ENCODE measurements at regions not wholly inside any gene's neighbourhood (a gene's known extent, or its start where the extent isn't known, plus 50 kb on each side); places are given as distances from the start of the nearest gene placed in this dataset.

- Mint-ChIP-seq H3K27ac (no peak overlapping the region), H3K4me3 (no peak overlapping the region), H3K9me3 (no peaks in the 10 kb centered on the region), H3K4me1 (no peaks in the 10 kb centered on the region), H3K27me3 (no peaks in the 10 kb centered on the region), H3K36me3 (no peaks in the 10 kb centered on the region)
Measured at GRCh38 chr16:5649762-5650743, 552.5 kb upstream of the EEF2KMT start.

GRCh38 chr16:5647051-5647450 lies 549.5 kb upstream of the EEF2KMT start:
- H3K27ac Mint-ChIP-seq = no peak overlapping the region
- H3K36me3 Mint-ChIP-seq = no peaks in the 10 kb centered on the region
- H3K27me3 Mint-ChIP-seq = no peaks in the 10 kb centered on the region
- no peaks in the 10 kb centered on the region for H3K9me3 Mint-ChIP-seq
- H3K4me1 Mint-ChIP-seq = no peaks in the 10 kb centered on the region
- H3K4me3 Mint-ChIP-seq = no peak overlapping the region

- no peaks in the 10 kb centered on the region for H3K4me1 Mint-ChIP-seq
- no peaks in the 10 kb centered on the region for H3K27me3 Mint-ChIP-seq
- H3K36me3 Mint-ChIP-seq = no peaks in the 10 kb centered on the region
- H3K27ac Mint-ChIP-seq = no peak overlapping the region
- H3K9me3 Mint-ChIP-seq = no peaks in the 10 kb centered on the region
- no peak overlapping the region for H3K4me3 Mint-ChIP-seq
Measured at GRCh38 chr16:5643855-5644531, 546.4 kb upstream of the EEF2KMT start.

- H3K27ac Mint-ChIP-seq = no peak overlapping the region
- no peaks in the 10 kb centered on the region for H3K27me3 Mint-ChIP-seq
- H3K9me3 Mint-ChIP-seq = no peaks in the 10 kb centered on the region
- H3K4me1 Mint-ChIP-seq = no peaks in the 10 kb centered on the region
- no peaks in the 10 kb centered on the region for H3K36me3 Mint-ChIP-seq
- H3K4me3 Mint-ChIP-seq = no peak overlapping the region
Measured at GRCh38 chr16:5642436-5642835, 544.8 kb upstream of the EEF2KMT start.

- Mint-ChIP-seq H3K27ac (no peak overlapping the region), H3K4me3 (no peak overlapping the region), H3K36me3 (no peaks in the 10 kb centered on the region), H3K9me3 (no peaks in the 10 kb centered on the region), H3K4me1 (no peaks in the 10 kb centered on the region), H3K27me3 (no peaks in the 10 kb centered on the region)
Measured at GRCh38 chr16:5642011-5642410, 544.4 kb upstream of the EEF2KMT start.

GRCh38 chr16:5640883-5641282 lies 543.3 kb upstream of the EEF2KMT start:
- Mint-ChIP-seq H3K4me1 (no peaks in the 10 kb centered on the region), H3K9me3 (no peaks in the 10 kb centered on the region), H3K4me3 (no peak overlapping the region), H3K27me3 (no peaks in the 10 kb centered on the region), H3K36me3 (no peaks in the 10 kb centered on the region), H3K27ac (no peak overlapping the region)

GRCh38 chr16:5639531-5639930 lies 541.9 kb upstream of the EEF2KMT start:
- no peaks in the 10 kb centered on the region for H3K36me3 Mint-ChIP-seq
- no peaks in the 10 kb centered on the region for H3K9me3 Mint-ChIP-seq
- no peak overlapping the region for H3K27ac Mint-ChIP-seq
- no peaks in the 10 kb centered on the region for H3K4me1 Mint-ChIP-seq
- H3K4me3 Mint-ChIP-seq = no peak overlapping the region
- no peaks in the 10 kb centered on the region for H3K27me3 Mint-ChIP-seq

- no peaks in the 10 kb centered on the region for H3K4me1 Mint-ChIP-seq
- no peaks in the 10 kb centered on the region for H3K9me3 Mint-ChIP-seq
- H3K36me3 Mint-ChIP-seq = no peaks in the 10 kb centered on the region
- no peak overlapping the region for H3K4me3 Mint-ChIP-seq
- H3K27me3 Mint-ChIP-seq = no peaks in the 10 kb centered on the region
- H3K27ac Mint-ChIP-seq = no peak overlapping the region
Measured at GRCh38 chr16:5635331-5635730, 537.7 kb upstream of the EEF2KMT start.

- H3K9me3 Mint-ChIP-seq = no peaks in the 10 kb centered on the region
- H3K27ac Mint-ChIP-seq = no peak overlapping the region
- no peaks in the 10 kb centered on the region for H3K4me1 Mint-ChIP-seq
- H3K4me3 Mint-ChIP-seq = no peak overlapping the region
- no peaks in the 10 kb centered on the region for H3K27me3 Mint-ChIP-seq
- H3K36me3 Mint-ChIP-seq = no peaks in the 10 kb centered on the region
Measured at GRCh38 chr16:5634666-5635180, 537.1 kb upstream of the EEF2KMT start.

- Mint-ChIP-seq H3K4me1 (no peaks in the 10 kb centered on the region), H3K9me3 (no peaks in the 10 kb centered on the region), H3K36me3 (no peaks in the 10 kb centered on the region), H3K4me3 (no peak overlapping the region), H3K27ac (no peak overlapping the region), H3K27me3 (no peaks in the 10 kb centered on the region)
Measured at GRCh38 chr16:5633845-5634440, 536.3 kb upstream of the EEF2KMT start.

GRCh38 chr16:5622234-5622884 lies 524.8 kb upstream of the EEF2KMT start:
- no peak overlapping the region for H3K27ac Mint-ChIP-seq
- H3K27me3 Mint-ChIP-seq = peaks cover 6% of the 10 kb centered on the region
- H3K4me3 Mint-ChIP-seq = no peak overlapping the region
- peaks cover under 1% of the 10 kb centered on the region for H3K4me1 Mint-ChIP-seq
- peaks cover 11% of the 10 kb centered on the region for H3K9me3 Mint-ChIP-seq
- no peaks in the 10 kb centered on the region for H3K36me3 Mint-ChIP-seq

- H3K4me1 Mint-ChIP-seq = peaks cover 5% of the 10 kb centered on the region
- H3K27me3 Mint-ChIP-seq = peaks cover 10% of the 10 kb centered on the region
- H3K9me3 Mint-ChIP-seq = peaks cover 11% of the 10 kb centered on the region
- H3K4me3 Mint-ChIP-seq = no peak overlapping the region
- no peak overlapping the region for H3K27ac Mint-ChIP-seq
- H3K36me3 Mint-ChIP-seq = no peaks in the 10 kb centered on the region
Measured at GRCh38 chr16:5621826-5622225, 524.2 kb upstream of the EEF2KMT start.

- no peaks in the 10 kb centered on the region for H3K36me3 Mint-ChIP-seq
- peaks cover 12% of the 10 kb centered on the region for H3K27me3 Mint-ChIP-seq
- H3K4me1 Mint-ChIP-seq = peaks cover 5% of the 10 kb centered on the region
- no peak overlapping the region for H3K27ac Mint-ChIP-seq
- H3K9me3 Mint-ChIP-seq = peaks cover 10% of the 10 kb centered on the region
- H3K4me3 Mint-ChIP-seq = no peak overlapping the region
Measured at GRCh38 chr16:5619304-5619703, 521.7 kb upstream of the EEF2KMT start.

- Mint-ChIP-seq H3K4me3 (no peak overlapping the region), H3K36me3 (no peaks in the 10 kb centered on the region), H3K27ac (no peak overlapping the region), H3K9me3 (peaks cover 5% of the 10 kb centered on the region), H3K27me3 (peaks cover 14% of the 10 kb centered on the region), H3K4me1 (peaks cover 5% of the 10 kb centered on the region)
Measured at GRCh38 chr16:5616841-5617240, 519.2 kb upstream of the EEF2KMT start.

GRCh38 chr16:5615868-5616642 lies 518.5 kb upstream of the EEF2KMT start:
- no peak overlapping the region for H3K27ac Mint-ChIP-seq
- no peak overlapping the region for H3K4me3 Mint-ChIP-seq
- peaks cover 5% of the 10 kb centered on the region for H3K9me3 Mint-ChIP-seq
- peaks cover 5% of the 10 kb centered on the region for H3K4me1 Mint-ChIP-seq
- H3K27me3 Mint-ChIP-seq = peaks cover 14% of the 10 kb centered on the region
- no peaks in the 10 kb centered on the region for H3K36me3 Mint-ChIP-seq

All from activated naive CD4-positive, alpha-beta T cell treated with anti-CD3 and anti-CD28 coated beads, Interleukin-2, amount 50 U/mL, for 24 hours (primary cell).